ENCODE measurements at regions not wholly inside any gene's neighbourhood (a gene's known extent, or its start where the extent isn't known, plus 50 kb on each side); places are given as distances from the start of the nearest gene placed in this dataset.

DNA sequence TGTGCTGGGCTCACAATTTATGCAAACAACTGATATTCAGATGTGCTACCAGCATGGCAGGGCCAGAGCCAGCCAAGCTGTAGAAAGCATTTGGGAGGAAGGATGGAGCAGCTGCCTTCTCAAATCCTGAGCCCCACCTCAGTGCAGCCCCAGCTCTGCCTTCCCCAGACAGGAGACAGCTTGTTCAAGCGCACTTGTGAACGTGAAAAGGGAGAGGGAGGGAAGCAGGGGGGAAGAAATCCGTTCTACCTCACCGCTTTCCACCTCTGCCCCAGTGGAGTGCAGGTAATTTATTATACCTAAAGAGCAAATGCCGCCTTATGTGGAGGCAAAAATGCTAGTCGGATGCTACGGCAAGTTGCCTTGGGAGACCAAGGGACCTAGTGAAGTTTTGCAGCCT lies 66.0 kb upstream of the SLC14A2 start:
- TF ChIP-seq, protein P1, sequence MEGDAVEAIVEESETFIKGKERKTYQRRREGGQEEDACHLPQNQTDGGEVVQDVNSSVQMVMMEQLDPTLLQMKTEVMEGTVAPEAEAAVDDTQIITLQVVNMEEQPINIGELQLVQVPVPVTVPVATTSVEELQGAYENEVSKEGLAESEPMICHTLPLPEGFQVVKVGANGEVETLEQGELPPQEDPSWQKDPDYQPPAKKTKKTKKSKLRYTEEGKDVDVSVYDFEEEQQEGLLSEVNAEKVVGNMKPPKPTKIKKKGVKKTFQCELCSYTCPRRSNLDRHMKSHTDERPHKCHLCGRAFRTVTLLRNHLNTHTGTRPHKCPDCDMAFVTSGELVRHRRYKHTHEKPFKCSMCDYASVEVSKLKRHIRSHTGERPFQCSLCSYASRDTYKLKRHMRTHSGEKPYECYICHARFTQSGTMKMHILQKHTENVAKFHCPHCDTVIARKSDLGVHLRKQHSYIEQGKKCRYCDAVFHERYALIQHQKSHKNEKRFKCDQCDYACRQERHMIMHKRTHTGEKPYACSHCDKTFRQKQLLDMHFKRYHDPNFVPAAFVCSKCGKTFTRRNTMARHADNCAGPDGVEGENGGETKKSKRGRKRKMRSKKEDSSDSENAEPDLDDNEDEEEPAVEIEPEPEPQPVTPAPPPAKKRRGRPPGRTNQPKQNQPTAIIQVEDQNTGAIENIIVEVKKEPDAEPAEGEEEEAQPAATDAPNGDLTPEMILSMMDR (conservative IDR thresholded peaks at IDR 0.05; ENCODE audit: low read depth, low read length), result no peak
- TF ChIP-seq, protein P2, sequence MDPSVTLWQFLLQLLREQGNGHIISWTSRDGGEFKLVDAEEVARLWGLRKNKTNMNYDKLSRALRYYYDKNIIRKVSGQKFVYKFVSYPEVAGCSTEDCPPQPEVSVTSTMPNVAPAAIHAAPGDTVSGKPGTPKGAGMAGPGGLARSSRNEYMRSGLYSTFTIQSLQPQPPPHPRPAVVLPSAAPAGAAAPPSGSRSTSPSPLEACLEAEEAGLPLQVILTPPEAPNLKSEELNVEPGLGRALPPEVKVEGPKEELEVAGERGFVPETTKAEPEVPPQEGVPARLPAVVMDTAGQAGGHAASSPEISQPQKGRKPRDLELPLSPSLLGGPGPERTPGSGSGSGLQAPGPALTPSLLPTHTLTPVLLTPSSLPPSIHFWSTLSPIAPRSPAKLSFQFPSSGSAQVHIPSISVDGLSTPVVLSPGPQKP (IDR thresholded peaks at IDR 0.05; ENCODE audit: borderline replicate concordance, low read depth, low read length), result no peak
- TF ChIP-seq FOS (IDR thresholded peaks at IDR 0.05; ENCODE audit: low read depth, low read length), result no peak
- TF ChIP-seq MAFK (IDR thresholded peaks at IDR 0.05; ENCODE audit: low read depth, low read length), result no peak
- TF ChIP-seq, protein P3, sequence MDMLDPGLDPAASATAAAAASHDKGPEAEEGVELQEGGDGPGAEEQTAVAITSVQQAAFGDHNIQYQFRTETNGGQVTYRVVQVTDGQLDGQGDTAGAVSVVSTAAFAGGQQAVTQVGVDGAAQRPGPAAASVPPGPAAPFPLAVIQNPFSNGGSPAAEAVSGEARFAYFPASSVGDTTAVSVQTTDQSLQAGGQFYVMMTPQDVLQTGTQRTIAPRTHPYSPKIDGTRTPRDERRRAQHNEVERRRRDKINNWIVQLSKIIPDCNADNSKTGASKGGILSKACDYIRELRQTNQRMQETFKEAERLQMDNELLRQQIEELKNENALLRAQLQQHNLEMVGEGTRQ (IDR thresholded peaks at IDR 0.05; ENCODE audit: low read depth, low read length), result no peak
- no peak for TF ChIP-seq CEBPB (IDR thresholded peaks at IDR 0.05; ENCODE audit: low read depth, low read length)

Data from IMR-90 (cell line).